Left ventricle myocardium inferior (tissue), 1 donor: ENCODE measurements at regions not wholly inside any gene's neighbourhood (a gene's known extent, or its start where the extent isn't known, plus 50 kb on each side); places are given as distances from the start of the nearest gene placed in this dataset.

ENCODE experiments used
- DNase-seq: peaks from one replicate; pipeline ENCODE4 v3.0.0-alpha.2; 2020
- H3K27ac ChIP-seq: fragments of 200-600 bp; replicated peaks from 2 replicates; pipeline ENCODE4 v1.8.0; 2021
- H3K27me3 ChIP-seq: fragments of 200-600 bp; 2 replicates; pipeline ENCODE4 v1.8.0; 2021; ENCODE audit warnings: low read depth
- H3K36me3 ChIP-seq: fragments of 200-600 bp; 2 replicates; pipeline ENCODE4 v1.8.0; 2021
- H3K4me1 ChIP-seq: fragments of 200-600 bp; 2 replicates; pipeline ENCODE4 v1.8.0; 2021
- H3K4me3 ChIP-seq: fragments of 200-600 bp; 2 replicates; pipeline ENCODE4 v1.8.0; 2021; ENCODE audit warnings: mild to moderate bottlenecking, moderate library complexity
- H3K9me3 ChIP-seq: fragments of 200-600 bp; replicated peaks from 2 replicates; pipeline ENCODE4 v1.8.0; 2021
- intact Hi-C: fragments of 100-400 bp; cut with micrococcal nuclease; formaldehyde crosslinking; loops from one replicate; pipeline ENCODE4 v1.11.0; 2022
- TF ChIP-seq, protein P1 (sequence below): fragments of 200-600 bp; IDR thresholded peaks from 2 replicates; pipeline ENCODE4 v1.8.0; 2021; ENCODE audit warnings: antibody characterized with exemption, mild to moderate bottlenecking, borderline replicate concordance
- donor health status: DM: no; HTN: yes; CAD: no; lungs with severe emphysema.

DNA sequence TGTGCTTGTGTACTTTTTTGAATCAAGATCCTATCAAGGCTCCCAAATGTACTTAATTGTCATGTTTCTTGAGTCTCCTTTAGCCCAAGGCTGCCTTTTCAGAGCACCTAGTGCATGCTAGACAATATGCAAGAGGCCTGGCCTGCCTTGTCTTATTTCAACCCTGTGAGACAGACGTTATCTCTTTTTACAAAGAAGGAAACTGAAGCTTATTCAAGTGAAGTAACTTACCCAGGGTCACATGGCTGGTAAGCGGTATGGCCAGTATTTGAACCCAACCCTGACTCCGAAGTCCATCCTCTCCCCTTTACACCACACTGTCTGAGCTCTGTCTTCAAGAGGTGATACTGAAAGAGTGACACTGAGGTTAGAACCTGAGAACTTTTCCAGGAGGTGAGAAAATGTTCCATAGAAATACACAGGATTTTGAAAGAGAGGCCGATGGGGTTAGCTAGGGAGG lies 505.1 kb downstream of the FOXO1 start:
- Histone ChIP-seq H3K27ac (no peak overlapping the region), H3K4me1 (peaks cover 4% of the 10 kb centered on the region), H3K4me3 (no peak overlapping the region), H3K27me3 (no peaks in the 10 kb centered on the region), H3K9me3 (no peaks in the 10 kb centered on the region), H3K36me3 (no peaks in the 10 kb centered on the region)
- intact Hi-C loops: no loop called here
- TF ChIP-seq, protein P1, sequence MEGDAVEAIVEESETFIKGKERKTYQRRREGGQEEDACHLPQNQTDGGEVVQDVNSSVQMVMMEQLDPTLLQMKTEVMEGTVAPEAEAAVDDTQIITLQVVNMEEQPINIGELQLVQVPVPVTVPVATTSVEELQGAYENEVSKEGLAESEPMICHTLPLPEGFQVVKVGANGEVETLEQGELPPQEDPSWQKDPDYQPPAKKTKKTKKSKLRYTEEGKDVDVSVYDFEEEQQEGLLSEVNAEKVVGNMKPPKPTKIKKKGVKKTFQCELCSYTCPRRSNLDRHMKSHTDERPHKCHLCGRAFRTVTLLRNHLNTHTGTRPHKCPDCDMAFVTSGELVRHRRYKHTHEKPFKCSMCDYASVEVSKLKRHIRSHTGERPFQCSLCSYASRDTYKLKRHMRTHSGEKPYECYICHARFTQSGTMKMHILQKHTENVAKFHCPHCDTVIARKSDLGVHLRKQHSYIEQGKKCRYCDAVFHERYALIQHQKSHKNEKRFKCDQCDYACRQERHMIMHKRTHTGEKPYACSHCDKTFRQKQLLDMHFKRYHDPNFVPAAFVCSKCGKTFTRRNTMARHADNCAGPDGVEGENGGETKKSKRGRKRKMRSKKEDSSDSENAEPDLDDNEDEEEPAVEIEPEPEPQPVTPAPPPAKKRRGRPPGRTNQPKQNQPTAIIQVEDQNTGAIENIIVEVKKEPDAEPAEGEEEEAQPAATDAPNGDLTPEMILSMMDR: no peak
- no peak for DNase-seq

DNA sequence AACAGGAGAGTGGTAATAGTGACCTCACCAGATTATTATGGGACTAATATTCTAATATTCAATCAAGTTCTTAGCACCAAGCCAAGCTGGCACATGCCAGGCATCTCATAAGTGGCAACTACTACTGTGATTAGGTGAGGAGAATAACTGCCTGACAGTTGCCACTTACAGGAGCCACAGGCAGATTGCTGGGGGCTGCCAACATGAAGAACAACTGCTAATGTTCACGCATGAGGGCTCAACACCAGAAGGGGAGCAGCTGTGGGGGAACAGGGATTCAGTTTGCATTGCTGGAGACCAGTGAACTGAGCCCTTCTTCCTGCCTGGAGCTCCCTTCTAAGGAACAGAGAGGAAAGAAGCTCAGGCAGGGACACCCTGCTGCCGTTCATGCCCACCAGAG lies 504.5 kb downstream of the FOXO1 start:
- no peak for DNase-seq
- H3K9me3 ChIP-seq: no peaks in the 10 kb centered on the region
- H3K4me1 ChIP-seq: peaks cover 4% of the 10 kb centered on the region
- intact Hi-C loops: no loop called here
- H3K27me3 ChIP-seq: no peaks in the 10 kb centered on the region
- H3K36me3 ChIP-seq: no peaks in the 10 kb centered on the region
- no peak overlapping the region for H3K4me3 ChIP-seq
- H3K27ac ChIP-seq: no peak overlapping the region
- TF ChIP-seq, protein P1: no peak

DNA sequence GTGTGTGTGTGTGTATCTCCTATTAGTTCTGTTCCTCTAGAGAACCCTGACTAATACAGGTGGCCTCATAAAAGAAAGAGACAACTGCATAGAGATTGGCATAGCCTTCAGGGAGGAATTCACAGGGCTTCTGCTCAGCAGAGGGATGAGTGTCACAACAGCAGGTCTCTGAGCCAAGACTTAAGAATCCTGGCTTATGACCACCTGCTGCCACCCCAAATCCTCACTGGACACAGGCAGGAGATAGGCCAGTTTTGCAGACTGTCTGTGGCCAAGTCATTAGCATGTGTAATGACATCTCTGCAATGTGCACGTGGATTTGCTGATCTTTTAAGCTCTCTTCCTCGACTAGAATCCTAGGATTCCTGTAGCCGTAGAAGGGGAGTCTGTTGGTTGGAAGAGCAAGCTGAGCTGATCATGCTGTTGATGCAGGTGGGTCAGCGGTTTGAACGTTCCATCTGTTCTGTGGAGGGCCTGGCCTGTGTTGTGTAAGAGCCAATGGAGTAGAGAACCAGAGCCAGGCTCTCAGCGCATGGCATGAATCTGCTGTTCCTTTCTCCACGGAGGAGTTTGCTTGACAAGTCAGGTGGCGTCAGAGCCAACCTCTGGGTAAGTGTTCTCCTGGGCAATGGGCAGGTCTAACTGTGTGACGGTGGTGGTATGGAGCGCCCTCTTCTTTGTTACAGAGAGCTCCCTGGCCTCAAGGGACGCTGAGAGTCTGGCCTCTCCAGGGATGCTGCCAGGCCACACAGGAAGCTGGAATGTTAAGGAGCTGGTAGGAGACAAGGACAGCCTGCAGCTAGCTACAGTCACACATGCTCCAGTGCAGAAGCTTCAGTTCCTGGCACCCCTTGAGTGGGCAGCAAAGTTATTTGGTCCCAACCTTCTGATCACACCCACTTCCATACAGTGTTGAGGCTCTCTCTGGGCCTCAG lies 503.1 kb downstream of the FOXO1 start:
- DNase-seq: no peak
- H3K4me1 ChIP-seq: peaks cover 4% of the 10 kb centered on the region
- H3K27me3 ChIP-seq: no peaks in the 10 kb centered on the region
- H3K36me3 ChIP-seq: no peaks in the 10 kb centered on the region
- TF ChIP-seq, protein P1: no peak
- H3K9me3 ChIP-seq: no peaks in the 10 kb centered on the region
- intact Hi-C loops: no loop called here
- no peak overlapping the region for H3K27ac ChIP-seq
- no peak overlapping the region for H3K4me3 ChIP-seq

DNA sequence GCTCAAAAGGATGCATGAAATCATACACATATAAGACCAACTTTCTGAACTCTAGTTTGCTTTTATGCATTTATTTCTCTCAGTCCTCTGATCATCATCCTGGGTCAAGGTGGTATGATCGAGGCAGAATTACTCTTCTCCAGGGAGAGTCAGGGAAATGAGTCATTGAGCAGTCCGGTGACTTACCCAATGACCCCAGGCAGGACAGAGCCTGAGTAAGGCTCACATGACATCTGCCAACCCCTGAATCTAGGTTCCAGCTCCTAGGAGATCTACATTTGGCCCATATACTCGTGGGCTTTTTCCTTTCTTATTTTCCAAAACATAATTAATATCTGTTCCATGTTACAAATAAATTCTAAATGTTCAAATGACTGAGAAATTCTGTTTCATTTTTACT lies 502.3 kb downstream of the FOXO1 start:
- Histone ChIP-seq H3K27me3 (no peaks in the 10 kb centered on the region), H3K36me3 (no peaks in the 10 kb centered on the region), H3K9me3 (no peaks in the 10 kb centered on the region), H3K4me1 (peaks cover 4% of the 10 kb centered on the region), H3K4me3 (no peak overlapping the region), H3K27ac (no peak overlapping the region)
- intact Hi-C loops: no loop called here
- TF ChIP-seq, protein P1: no peak
- no peak for DNase-seq

DNA sequence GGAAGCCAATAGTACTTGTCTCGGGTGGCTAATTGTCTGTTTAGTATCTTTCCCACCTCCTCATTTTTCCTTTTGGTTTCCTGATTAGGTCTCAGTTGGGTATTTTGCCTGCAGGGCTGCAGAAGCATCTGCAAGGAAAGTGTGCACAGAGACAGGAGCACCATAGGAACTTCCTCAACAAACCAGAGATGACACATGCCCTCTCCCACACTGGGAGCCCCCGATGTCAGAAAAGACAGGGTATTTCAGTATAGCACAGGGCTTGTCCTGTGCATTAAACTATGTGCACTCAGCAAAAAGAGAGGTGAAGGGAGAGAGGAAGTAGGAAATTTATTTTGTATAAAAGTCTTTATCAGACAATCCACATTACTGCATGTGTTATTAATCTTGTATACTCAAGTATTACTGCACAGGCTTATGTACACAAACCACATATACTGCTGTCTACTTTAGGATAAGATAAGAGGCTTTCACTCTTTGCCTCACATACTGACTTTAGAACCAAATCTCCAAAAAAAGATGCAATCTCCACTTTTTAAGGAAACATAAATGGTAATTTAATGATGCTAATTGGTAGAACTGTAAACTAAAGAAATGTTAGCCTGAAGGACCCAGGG lies 501.0 kb downstream of the FOXO1 start:
- intact Hi-C loops: no loop called here
- no peak for DNase-seq
- Histone ChIP-seq H3K4me3 (no peak overlapping the region), H3K4me1 (peaks cover 4% of the 10 kb centered on the region), H3K27me3 (no peaks in the 10 kb centered on the region), H3K9me3 (no peaks in the 10 kb centered on the region), H3K36me3 (no peaks in the 10 kb centered on the region), H3K27ac (no peak overlapping the region)
- TF ChIP-seq, protein P1: no peak
